Left forelimb (tissue), 1 donor: ENCODE measurements at regions not wholly inside any gene's neighbourhood (a gene's known extent, or its start where the extent isn't known, plus 50 kb on each side); places are given as distances from the start of the nearest gene placed in this dataset.

Experiments used
- DNase-seq: peaks from one replicate; pipeline ENCODE4 v3.0.0-alpha.2; 2018; ENCODE audit warnings: low spot score

DNA sequence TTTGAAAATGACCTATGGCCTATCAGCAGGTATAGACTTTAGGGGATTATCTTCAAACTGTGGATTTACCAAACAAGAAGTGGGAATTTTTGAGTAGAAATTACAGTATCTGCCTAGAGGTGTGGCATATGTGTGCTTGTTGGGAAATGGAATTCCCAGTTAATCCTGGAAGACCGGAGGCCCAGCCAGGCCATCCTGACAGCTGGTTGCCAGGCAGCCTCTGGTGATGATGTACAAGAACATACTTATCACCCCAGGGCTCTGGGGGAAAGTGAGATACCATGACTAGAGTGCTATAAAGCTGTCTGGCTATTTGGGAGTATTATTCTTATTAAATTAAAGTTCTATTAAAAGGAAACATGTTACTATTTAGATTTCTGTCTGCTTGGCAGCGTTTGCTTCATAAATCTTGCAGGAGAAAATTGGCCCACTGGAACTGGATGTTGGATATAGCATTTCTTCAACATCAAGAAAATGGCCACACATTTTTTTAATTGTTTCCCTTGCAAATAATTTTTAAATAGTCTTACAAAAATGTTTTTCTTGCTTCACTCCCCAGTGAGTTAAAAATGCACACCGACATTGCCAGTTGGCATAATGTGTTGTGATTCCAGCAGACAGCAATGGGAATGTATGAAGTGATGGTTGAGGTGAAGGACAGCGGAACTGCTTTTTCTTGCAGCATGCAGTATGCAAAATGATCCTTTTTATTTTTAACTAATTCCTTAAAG is 187.8 kb downstream of the MYLK4 start:
- DNase-seq = no peak

DNA sequence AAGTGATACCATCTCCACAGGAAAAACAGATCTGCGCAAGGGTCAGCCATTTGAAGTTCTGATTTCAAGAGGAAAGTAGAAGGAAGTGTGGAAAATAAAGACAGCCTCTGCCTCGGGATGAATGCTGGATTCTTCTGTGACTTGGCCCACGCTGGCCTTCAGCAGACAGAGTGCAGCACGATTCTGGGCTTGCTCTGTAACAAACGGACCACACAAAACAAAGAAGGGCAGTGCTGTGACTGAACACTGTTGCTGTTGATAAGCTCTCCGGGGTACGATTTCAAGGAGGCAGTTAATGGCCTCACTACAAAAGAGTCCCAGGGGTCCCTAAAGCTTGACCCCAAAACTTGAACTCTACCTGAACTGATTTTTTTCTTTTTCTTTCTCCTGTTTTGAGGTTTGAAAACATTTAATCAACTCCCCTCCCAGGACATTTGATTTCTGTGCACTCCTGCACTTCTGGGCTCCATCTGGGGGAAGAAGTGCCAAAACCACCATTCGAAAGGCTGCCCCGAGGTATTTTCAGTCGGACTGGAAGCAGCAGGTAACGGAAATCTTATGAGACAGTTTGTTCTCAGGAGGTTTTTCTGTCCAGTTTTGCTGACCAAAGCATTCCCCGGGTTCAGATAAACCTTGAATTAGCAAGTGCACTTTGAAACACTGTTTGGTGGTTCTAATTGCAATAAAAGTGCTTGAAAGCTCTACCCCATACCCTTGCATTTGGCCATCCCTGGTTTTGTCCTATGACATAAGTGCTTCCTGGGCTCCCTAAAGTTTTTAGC is 189.6 kb downstream of the MYLK4 start:
- no peak for DNase-seq

GRCh38 chr6:2560140-2560818 is 190.4 kb downstream of the MYLK4 start:
- no peak for DNase-seq

- DNase-seq = no peak
Measured at GRCh38 chr6:2558861-2559801, 191.6 kb downstream of the MYLK4 start.

GRCh38 chr6:2558098-2558680 is 192.5 kb downstream of the MYLK4 start:
- no peak for DNase-seq

DNA sequence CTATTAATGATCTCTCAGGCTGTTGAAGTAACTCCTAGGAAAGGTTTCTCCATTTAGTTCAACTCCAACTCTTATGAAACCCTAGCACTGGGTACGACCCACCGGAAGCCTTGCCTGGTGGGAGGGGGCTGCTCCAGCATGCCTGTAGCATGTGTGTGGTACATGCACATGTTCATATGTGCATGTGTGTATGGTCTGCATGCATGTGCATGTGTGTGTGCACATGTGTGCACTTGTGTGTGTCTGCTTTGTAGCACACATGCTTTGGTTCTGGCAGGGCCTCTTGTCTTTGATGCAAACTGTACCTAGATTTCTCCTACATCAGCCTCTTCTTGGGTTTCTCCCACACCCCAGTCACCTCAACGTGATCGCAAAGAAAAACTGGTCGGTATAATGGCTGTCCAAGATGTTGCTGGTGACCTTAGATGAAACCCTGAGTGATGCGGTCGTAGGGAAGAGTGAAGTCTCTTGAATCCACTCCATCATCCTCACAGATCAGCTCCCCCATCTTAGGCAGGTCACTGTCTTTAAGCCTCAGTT is 193.5 kb downstream of the MYLK4 start:
- no peak for DNase-seq

- DNase-seq = no peak
Measured at GRCh38 chr6:2556761-2557160, 194.0 kb downstream of the MYLK4 start.

GRCh38 chr6:2554651-2555260 is 196.0 kb downstream of the MYLK4 start:
- DNase-seq = no peak

GRCh38 chr6:2552526-2553154 is 198.1 kb downstream of the MYLK4 start:
- DNase-seq = no peak

DNA sequence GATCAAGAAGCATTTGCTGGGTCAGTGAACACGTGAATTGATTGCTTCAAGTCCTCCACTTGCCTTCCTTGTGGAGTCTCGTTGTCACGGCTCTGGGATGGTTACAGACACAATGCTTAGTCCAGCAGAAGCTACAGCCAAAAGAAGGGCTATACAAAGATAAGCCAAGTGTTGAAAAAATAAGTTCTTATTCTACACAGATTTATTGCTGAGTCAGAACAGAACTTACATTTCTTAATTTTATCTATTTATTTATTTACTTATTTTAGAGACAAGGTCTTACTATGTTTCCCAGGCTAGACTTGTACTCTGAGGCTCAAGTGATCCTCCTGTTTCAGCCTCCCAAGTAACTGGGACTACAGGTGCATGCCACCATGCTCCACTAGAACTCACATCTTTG is 199.0 kb downstream of the MYLK4 start:
- DNase-seq = no peak

- no peak for DNase-seq
Measured at GRCh38 chr6:2550247-2550646, 200.5 kb downstream of the MYLK4 start.

DNA sequence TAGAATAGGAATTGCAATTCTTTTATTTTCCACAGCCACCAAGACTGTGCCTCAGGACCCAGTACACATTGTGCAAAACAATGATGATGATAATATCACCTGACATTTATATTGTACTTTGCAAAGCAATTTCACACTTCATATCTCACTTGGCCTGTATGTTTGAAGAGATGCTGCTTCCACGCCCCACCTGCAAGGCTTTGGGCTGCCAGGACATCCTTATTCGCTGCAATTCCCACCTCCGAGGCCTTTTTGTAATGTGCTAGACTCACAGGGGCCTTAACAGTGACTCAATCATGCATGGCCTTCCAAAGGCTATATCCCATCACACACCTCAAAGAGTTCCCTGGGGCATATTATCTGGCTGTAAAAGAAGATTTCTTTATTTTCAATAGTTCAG is 200.9 kb downstream of the MYLK4 start:
- no peak for DNase-seq

DNA sequence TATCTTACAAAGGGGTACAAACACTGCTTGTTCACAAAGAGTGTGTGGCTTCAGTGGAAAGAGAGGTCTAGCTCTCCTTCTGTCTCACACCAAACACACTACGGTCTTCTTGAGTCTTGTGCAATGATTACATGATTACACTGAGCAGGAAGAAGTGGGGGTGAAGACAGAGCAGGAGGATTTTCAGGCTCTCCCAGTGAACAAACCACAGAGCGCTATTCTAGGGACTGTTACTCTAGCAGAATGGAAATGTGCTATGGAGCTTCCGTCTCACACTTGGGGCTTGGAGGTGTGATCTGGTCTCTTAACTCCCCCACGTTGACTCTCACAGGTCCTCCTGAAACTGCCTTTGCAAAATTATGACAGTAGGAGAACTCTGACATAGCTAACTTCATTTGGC is 203.4 kb downstream of the MYLK4 start:
- no peak for DNase-seq

DNA sequence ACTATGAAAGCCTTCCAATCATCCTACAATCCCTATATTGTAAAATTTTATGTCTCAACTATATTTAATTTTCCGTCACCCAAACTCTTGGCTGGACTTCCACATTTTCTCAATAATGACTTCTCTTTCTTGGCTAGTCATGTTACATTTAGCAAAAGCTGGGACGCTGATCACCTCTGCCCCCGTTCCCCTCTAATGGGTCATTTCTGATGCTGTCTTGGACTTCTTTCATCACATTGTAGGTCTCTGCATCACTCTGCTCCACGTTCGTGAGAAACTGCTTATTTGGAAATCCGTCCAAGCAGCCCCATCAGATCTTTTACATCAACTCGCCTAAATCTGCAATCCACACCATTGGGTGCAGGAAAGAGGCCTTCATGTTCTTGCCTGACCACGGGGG is 203.8 kb downstream of the MYLK4 start:
- DNase-seq = no peak

GRCh38 chr6:2545383-2546038 is 205.2 kb downstream of the MYLK4 start:
- no peak for DNase-seq

DNA sequence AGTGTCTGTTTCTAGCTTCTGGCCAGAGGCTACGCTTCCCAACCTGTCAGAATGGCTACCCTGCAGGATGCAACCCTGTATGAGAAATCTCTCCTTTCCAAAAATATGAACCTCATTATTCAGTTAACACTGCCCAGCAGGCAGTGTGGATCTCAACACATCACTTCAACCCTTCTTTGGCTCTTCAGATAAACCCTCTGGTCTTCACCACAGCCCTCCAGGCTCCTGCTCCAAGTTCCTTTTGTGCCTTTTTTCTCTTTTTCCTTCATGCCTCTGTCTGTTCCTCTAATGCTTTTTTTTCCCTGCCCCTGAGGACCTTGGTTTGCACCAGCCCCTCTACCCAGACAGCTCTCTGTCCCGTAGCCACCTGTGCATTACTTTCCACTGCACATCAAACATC is 207.4 kb downstream of the MYLK4 start:
- no peak for DNase-seq

GRCh38 chr6:2542858-2543218 is 207.9 kb downstream of the MYLK4 start:
- DNase-seq = no peak

DNA sequence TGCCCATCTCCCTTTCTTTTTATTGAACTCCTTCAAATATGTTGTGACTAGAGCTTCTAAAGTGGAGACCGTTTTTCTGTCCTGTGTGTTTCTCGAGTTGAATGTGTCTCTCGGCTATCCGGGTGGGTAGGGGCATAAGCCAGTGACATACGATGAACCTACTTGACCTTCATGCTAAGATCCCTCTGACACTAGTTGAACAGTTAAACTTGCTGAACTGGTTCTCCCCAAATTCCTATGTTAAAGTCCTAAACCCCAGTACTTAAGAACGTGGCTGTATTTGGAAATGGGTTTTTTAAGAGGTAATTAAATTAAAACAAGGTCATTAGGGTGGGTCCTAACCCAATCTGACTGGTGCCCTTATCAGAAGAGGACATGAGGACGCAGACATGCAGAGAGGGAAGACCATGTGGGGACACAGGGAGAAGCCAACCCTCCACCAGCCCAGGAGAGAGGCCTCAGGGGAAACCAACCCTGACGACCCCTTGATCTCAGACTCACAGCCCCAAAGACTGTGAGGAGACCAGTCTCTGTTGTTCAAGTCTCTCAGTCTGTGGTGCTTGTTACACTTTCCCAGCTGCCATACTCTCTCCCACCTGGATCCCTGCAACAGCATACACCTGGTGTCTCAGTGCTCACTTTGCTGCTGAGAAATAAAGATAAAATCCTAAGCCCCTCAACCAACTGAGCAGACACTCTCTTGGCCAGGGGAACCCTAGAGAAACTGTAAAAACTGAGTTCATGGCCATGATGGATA is 208.4 kb downstream of the MYLK4 start:
- DNase-seq = no peak

DNA sequence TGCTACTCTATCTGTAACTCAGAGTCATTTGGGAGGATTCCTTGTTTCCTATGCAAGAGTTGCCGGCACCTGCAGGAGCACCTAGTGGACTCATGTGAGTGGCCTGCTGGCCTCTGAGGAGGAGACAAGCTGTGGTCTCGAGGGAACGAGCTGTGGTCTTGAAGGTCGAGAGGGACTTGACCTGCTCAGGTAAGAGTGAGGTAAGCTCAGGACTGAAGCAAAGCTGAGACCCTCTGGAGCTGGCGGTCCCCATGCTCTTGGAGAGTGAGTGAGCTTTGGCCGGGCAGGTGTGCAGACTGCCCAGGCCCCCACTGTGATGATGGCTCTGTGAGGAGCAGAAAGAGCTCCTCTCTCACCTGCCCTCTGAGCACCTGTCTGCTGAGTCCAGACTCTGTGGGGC is 214.3 kb downstream of the MYLK4 start:
- no peak for DNase-seq
